NCI-H187 treated with DMSO at 0.1 percent for 48 hours (cell line): ENCODE measurements at regions not wholly inside any gene's neighbourhood (a gene's known extent, or its start where the extent isn't known, plus 50 kb on each side); places are given as distances from the start of the nearest gene placed in this dataset.
"Not testable (repeated sequence)": the region's sequence is repeated elsewhere in the genome, so short reads cannot be mapped to it uniquely, and the experiment has no call there.

ENCODE experiments used
- DNase-seq: peaks from one replicate; lab custom pipeline; 2025; lab: John Stamatoyannopoulos, UW

GRCh38 chr1:70554341-70554740 lies 143.3 kb downstream of the CTH start:
- DNase-seq, result no peak

GRCh38 chr1:70556541-70556940 lies 145.5 kb downstream of the CTH start:
- no peak for DNase-seq

- no peak for DNase-seq
Observed at GRCh38 chr1:70567167-70567566, 156.1 kb downstream of the CTH start.

GRCh38 chr1:70571191-70571590 lies 160.1 kb downstream of the CTH start:
- no peak for DNase-seq

GRCh38 chr1:70573317-70573843 lies 162.3 kb downstream of the CTH start:
- DNase-seq, result no peak

GRCh38 chr1:70581661-70582060 lies 170.6 kb downstream of the CTH start:
- no peak for DNase-seq

- DNase-seq, result no peak
Observed at GRCh38 chr1:70583522-70583921, 172.5 kb downstream of the CTH start.

- DNase-seq, result no peak
Observed at GRCh38 chr1:70586046-70586445, 175.0 kb downstream of the CTH start.

- DNase-seq, result no peak
Observed at GRCh38 chr1:70587872-70588366, 176.9 kb downstream of the CTH start.

- not testable (repeated sequence) for DNase-seq
Observed at GRCh38 chr1:70593551-70593950, 182.5 kb downstream of the CTH start.

- DNase-seq, result no peak
Observed at GRCh38 chr1:70608815-70609214, 197.7 kb downstream of the CTH start.

- not testable (repeated sequence) for DNase-seq
Observed at GRCh38 chr1:70610164-70610563, 199.1 kb downstream of the CTH start.

- DNase-seq, result no peak
Observed at GRCh38 chr1:70616946-70617345, 205.9 kb downstream of the CTH start.

- DNase-seq, result no peak
Observed at GRCh38 chr1:70617728-70618127, 206.7 kb downstream of the CTH start.

GRCh38 chr1:70627910-70628309 lies 216.8 kb downstream of the CTH start:
- no peak for DNase-seq

- DNase-seq, result no peak
Observed at GRCh38 chr1:70628973-70629372, 217.9 kb downstream of the CTH start.

- no peak for DNase-seq
Observed at GRCh38 chr1:70633004-70633403, 221.9 kb downstream of the CTH start.

GRCh38 chr1:70635868-70636267 lies 224.8 kb downstream of the CTH start:
- DNase-seq, result no peak

- DNase-seq, result no peak
Observed at GRCh38 chr1:70641868-70642267, 230.8 kb downstream of the CTH start.

- DNase-seq, result no peak
Observed at GRCh38 chr1:70656361-70656760, 245.3 kb downstream of the CTH start.

- DNase-seq, result no peak
Observed at GRCh38 chr1:70659891-70660290, 248.8 kb downstream of the CTH start.

GRCh38 chr1:70666381-70667140 lies 255.5 kb downstream of the CTH start:
- DNase-seq, result no peak

GRCh38 chr1:70667494-70668170 lies 256.6 kb downstream of the CTH start:
- no peak for DNase-seq
